GM18507 (cell line): ENCODE measurements at regions not wholly inside any gene's neighbourhood (a gene's known extent, or its start where the extent isn't known, plus 50 kb on each side); places are given as distances from the start of the nearest gene placed in this dataset.

Experiments
- DNase-seq: peaks from one replicate; pipeline ENCODE4 v3.0.0; 2011; ENCODE audit warnings: low read depth; ENCODE audit not compliant: insufficient read length; ENCODE audit errors: extremely low spot score
- FAIRE-seq: peaks from 2 replicates; lab custom pipeline; 2011; peaks lifted over from hg19 to GRCh38; lab: Jason Lieb, UNC

- FAIRE-seq = no peak
- no peak for DNase-seq
Observed at GRCh38 chr16:65546353-65546791, 424.5 kb upstream of the CDH11 start.

GRCh38 chr16:65545413-65545956 is 423.6 kb upstream of the CDH11 start:
- no peak for FAIRE-seq
- no peak for DNase-seq

GRCh38 chr16:65543781-65544740 is 422.2 kb upstream of the CDH11 start:
- FAIRE-seq (no peak), DNase-seq (no peak)

- FAIRE-seq = no peak
- DNase-seq = no peak
Observed at GRCh38 chr16:65541646-65542045, 419.8 kb upstream of the CDH11 start.

- no peak for FAIRE-seq
- no peak for DNase-seq
Observed at GRCh38 chr16:65540901-65541300, 419.0 kb upstream of the CDH11 start.

GRCh38 chr16:65538976-65539375 is 417.1 kb upstream of the CDH11 start:
- DNase-seq (no peak), FAIRE-seq (no peak)

GRCh38 chr16:65537336-65537735 is 415.5 kb upstream of the CDH11 start:
- DNase-seq (no peak), FAIRE-seq (no peak)

GRCh38 chr16:65534121-65534528 is 412.3 kb upstream of the CDH11 start:
- DNase-seq (no peak), FAIRE-seq (no peak)

- FAIRE-seq (no peak), DNase-seq (no peak)
Observed at GRCh38 chr16:65532846-65533245, 411.0 kb upstream of the CDH11 start.

GRCh38 chr16:65532258-65532657 is 410.4 kb upstream of the CDH11 start:
- DNase-seq (no peak), FAIRE-seq (no peak)

GRCh38 chr16:65531475-65531874 is 409.6 kb upstream of the CDH11 start:
- no peak for DNase-seq
- no peak for FAIRE-seq

GRCh38 chr16:65525707-65526106 is 403.8 kb upstream of the CDH11 start:
- FAIRE-seq (no peak), DNase-seq (no peak)

- FAIRE-seq (no peak), DNase-seq (no peak)
Observed at GRCh38 chr16:65524997-65525396, 403.1 kb upstream of the CDH11 start.

- DNase-seq = no peak
- no peak for FAIRE-seq
Observed at GRCh38 chr16:65524231-65524630, 402.4 kb upstream of the CDH11 start.

GRCh38 chr16:65523283-65523944 is 401.6 kb upstream of the CDH11 start:
- FAIRE-seq = no peak

GRCh38 chr16:65522412-65522811 is 400.5 kb upstream of the CDH11 start:
- DNase-seq (no peak), FAIRE-seq (no peak)

More at GRCh38 chr16:65523283-65523944, 401.6 kb upstream of the CDH11 start:
- no peak for DNase-seq

- DNase-seq (no peak), FAIRE-seq (no peak)
Observed at GRCh38 chr16:65521633-65522328, 399.9 kb upstream of the CDH11 start.

GRCh38 chr16:65519402-65519801 is 397.5 kb upstream of the CDH11 start:
- DNase-seq = no peak
- no peak for FAIRE-seq

GRCh38 chr16:65515193-65515592 is 393.3 kb upstream of the CDH11 start:
- DNase-seq (no peak), FAIRE-seq (no peak)

- FAIRE-seq (no peak), DNase-seq (no peak)
Observed at GRCh38 chr16:65510850-65511249, 389.0 kb upstream of the CDH11 start.
